22Rv1 (cell line): ENCODE measurements at regions not wholly inside any gene's neighbourhood (a gene's known extent, or its start where the extent isn't known, plus 50 kb on each side); places are given as distances from the start of the nearest gene placed in this dataset.

Experiments used
- H3K27ac ChIP-seq: fragments of 450-650 bp; 2 replicates; pipeline ENCODE4 v1.5.1; 2017
- CTCF ChIP-seq: fragments of 450-650 bp; IDR thresholded peaks from 2 replicates; pipeline ENCODE4 v1.5.1; 2017; ENCODE audit warnings: mild to moderate bottlenecking
- ZFX ChIP-seq: fragments of 450-650 bp; IDR thresholded peaks from 2 replicates; pipeline ENCODE4 v1.6.1; 2017; ENCODE audit warnings: antibody characterized with exemption, borderline replicate concordance

GRCh38 chr2:3025984-3026383, 351.6 kb downstream of the EIPR1 start:
- TF ChIP-seq CTCF (no peak), ZFX (no peak)
- H3K27ac ChIP-seq: no peak overlapping the region

- TF ChIP-seq ZFX (no peak), CTCF (no peak)
- H3K27ac ChIP-seq: no peak overlapping the region
Measured at GRCh38 chr2:3025261-3025660, 352.4 kb downstream of the EIPR1 start.

- H3K27ac ChIP-seq: no peak overlapping the region
- TF ChIP-seq ZFX (no peak), CTCF (no peak)
Measured at GRCh38 chr2:3024401-3024935, 353.1 kb downstream of the EIPR1 start.

GRCh38 chr2:3023531-3023930, 354.1 kb downstream of the EIPR1 start:
- TF ChIP-seq CTCF (no peak), ZFX (no peak)
- H3K27ac ChIP-seq: no peak overlapping the region

GRCh38 chr2:3022841-3023372, 354.7 kb downstream of the EIPR1 start:
- TF ChIP-seq ZFX: no peak
- TF ChIP-seq CTCF: no peak
- no peak overlapping the region for H3K27ac ChIP-seq

GRCh38 chr2:3021720-3022119, 355.9 kb downstream of the EIPR1 start:
- H3K27ac ChIP-seq: no peak overlapping the region
- TF ChIP-seq ZFX (no peak), CTCF (no peak)

GRCh38 chr2:3010001-3010400, 367.6 kb downstream of the EIPR1 start:
- TF ChIP-seq CTCF: no peak
- no peak for TF ChIP-seq ZFX
- no peak overlapping the region for H3K27ac ChIP-seq
